ENCODE measurements at regions not wholly inside any gene's neighbourhood (a gene's known extent, or its start where the extent isn't known, plus 50 kb on each side); places are given as distances from the start of the nearest gene placed in this dataset.

DNA sequence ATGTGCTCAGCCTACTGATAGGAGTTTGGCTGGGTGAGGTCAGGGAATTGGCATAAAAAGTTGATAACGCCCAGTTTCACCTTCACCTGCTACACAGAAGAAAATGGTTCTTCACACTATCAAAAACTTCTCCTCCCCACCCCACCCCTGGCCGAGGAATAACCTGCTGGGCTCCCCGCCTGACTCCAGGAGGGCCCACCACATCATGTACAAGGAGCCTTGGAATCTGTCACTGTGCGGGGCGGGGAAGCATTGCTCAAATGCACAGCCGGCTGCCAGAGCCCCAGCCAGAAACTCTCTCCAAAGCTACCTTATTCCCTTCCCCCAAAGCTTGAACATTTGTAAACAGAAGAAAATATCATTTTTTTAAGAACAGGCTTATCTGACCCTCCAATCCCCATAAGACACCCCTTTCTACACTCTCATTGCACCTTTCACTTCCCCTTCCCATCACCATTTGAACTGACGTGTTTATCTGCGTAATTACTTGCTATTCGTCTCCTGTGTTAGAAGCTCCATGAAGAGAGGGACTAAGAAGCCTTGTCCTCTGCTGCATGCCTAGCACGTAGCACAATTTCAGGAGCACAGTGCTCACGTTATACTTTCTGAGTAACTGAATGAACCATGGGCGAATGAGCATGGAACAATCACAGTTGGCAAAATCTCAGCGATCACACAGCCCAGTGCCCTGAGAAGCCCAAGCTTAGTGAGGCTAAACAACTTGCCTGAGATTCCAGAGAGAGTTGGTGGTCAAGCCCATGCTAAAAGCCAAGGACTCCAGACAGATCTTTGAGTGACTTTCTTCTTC lies 82.9 kb downstream of the HES1 start:
- no peak for DNase-seq

DNA sequence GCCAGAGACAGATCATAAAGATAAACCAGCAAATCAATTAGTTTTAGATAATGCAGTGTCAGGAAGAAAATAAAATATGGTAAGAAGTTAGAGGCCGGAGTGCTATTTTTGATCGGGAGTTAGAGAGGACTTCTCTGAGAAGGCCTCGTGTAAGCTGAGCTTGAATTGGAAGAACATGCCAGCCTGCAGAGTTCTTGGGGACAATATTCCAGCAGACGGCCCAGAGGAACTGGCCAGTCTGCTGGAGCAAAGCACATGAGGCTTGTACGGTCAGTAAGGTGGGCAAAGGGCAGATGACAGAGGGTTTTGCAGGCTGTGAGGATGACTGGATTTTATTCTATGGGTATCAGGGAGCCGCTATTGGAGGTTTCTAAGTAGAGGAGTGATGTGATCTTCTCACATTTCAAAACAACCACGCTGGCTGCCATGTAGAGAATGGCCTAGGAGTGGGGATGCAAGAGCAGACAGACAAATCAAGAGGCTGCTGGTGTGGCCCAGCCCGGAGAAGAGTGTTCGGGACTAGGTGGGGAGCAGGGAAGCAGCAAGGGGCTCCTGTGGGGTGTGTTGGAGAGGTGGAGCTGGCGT lies 84.0 kb downstream of the HES1 start:
- DNase-seq: no peak

DNA sequence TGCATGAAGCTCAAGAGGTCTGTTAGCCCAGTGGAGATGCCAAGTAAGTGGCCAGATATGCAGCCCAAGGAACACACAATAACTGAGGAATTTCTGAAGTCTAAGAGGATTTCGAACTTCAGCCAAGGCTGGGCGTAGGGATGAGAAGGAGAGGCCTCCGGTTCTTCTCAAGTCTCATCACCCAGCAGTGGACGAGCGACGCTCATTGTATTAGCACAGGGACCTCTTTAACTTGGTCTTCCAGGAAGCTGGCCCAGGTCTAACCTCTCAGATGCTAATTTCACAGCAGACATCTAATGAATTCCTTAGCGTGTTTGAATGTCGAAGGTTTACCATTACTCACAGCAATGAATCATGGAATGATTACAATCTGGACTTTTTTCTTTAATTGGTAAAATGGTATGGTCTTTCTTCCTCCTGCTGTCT lies 85.0 kb downstream of the HES1 start:
- no peak for DNase-seq

DNA sequence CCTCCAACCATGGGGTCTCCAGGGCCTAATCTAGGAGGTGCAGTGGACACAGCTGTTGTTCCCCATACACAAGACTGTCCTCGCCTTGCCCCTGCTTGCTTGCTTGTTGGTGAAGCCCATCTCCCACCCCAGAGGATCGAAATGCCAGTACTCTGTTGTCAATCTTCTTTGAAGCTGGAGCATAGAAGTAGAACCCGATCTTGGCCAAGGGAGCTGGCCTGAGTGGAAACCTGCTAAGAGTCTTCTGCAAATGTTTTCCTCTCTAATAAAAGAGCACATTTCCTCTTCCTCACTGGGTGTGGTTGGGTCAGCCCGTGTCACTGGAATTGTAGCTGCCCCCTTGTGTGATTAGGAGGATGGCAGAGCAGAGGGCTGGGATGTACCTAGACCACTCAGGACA lies 85.4 kb downstream of the HES1 start:
- no peak for DNase-seq

DNA sequence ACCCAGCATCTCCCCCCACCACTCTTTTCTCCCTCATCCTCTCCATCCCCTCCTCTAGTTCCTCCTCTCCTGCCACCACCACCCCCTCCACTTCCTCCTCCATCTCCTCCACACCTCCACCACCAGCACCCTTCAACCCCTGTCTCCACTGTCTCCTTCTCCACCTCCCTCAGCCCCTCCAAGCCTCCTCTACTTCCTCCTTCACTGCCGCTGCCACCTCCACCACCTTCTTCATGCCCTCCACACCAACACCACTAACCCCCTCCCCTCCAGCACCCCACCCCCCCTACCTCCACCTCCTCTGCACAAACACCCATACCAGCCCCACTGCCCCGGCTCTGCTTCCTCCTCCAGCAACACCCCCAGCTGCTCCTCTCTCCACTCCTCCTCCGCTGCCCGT lies 88.0 kb downstream of the HES1 start:
- DNase-seq: no peak

DNA sequence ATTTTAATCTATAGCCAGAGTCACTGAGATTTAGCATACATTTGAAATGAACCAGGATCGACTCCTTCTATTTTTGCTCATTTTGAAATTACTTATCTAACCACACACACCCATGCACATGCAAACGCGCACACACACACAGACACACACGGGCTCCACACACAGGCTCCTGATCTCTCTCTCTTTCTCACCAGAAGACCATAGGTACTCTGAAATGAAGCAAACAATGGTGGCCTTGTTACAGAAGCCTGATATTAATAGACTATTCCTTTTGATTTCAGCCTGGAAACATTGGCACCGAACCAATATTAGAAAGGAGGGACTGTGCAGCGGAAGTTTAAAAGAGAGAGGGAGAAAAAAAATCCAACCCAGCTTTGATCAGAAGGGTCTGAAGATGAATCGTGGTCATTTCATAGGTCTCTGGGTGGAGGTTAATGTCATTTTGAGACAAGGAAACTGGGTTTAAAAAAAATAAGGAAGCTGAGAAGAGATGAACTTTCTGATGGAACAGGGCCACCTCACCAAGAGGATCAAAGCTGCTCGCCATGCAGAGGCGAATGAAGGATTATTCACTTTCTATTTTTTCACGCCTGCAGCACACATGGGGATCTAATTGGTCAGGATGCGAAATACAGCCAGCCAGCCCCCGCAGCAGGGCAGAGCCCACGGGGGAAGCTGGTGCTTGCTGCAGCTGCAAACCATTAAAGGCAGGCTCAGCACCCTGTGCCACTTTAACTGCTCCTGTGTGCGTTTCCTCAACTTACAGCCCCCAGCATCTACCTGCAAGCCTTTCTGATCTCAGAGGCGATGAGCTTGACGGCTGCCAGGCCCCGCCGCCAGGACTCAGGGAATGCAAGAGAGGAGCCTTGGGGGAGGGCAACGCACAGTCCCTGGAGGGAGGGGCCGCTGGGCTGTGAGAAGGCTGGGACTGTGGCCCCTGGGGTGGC lies 88.8 kb downstream of the HES1 start:
- DNase-seq: no peak

DNA sequence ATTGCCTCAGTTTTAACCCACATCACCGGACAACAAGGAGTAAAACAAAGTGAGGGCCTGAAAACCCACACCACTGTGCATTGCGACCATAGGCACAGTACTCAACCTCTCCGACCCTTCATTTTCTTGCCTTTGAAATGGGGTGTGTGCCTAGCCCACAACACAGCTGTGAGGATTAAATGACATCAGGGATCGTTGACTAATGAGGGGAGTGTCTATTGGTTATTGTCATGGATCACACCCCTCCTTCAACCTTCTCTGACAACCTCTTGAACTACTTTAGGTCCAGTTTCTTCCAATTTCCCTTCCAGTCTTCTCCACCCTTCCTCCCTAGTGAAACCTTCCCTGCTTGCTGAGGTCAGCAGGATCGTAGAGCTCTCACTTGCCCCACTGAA lies 89.5 kb downstream of the HES1 start:
- DNase-seq: no peak

DNA sequence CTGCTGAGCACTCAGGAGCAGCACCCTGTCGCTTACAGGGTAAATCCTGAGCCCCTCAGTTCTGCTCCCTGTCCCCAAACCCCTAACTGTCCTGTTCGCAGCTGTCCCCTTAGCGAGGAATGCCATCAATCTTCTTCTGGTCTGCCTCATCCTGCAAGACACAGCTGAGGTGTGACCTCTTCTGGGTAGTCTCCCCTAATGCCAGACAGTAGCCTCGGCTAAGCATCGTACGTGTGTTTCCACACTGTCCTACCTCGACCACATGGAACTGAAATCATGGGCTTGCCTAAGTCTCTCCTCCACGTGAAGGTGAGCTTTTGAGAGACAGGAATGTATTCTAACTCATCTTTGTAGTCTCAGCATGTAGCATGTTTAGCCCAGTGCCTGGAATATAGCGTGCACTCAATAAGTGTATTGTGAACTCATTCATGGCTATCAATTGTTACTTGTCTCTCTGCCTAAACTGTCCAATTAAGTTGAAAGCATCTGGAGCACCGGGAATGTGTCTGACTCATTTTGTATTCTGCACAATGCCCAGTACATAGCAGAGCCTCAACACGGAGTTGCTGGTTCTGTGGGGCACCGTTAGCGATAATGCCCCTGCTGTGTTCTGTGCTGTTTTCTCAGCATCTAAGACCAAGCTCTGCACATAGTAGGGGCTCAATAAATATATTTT lies 90.2 kb downstream of the HES1 start:
- no peak for DNase-seq

DNA sequence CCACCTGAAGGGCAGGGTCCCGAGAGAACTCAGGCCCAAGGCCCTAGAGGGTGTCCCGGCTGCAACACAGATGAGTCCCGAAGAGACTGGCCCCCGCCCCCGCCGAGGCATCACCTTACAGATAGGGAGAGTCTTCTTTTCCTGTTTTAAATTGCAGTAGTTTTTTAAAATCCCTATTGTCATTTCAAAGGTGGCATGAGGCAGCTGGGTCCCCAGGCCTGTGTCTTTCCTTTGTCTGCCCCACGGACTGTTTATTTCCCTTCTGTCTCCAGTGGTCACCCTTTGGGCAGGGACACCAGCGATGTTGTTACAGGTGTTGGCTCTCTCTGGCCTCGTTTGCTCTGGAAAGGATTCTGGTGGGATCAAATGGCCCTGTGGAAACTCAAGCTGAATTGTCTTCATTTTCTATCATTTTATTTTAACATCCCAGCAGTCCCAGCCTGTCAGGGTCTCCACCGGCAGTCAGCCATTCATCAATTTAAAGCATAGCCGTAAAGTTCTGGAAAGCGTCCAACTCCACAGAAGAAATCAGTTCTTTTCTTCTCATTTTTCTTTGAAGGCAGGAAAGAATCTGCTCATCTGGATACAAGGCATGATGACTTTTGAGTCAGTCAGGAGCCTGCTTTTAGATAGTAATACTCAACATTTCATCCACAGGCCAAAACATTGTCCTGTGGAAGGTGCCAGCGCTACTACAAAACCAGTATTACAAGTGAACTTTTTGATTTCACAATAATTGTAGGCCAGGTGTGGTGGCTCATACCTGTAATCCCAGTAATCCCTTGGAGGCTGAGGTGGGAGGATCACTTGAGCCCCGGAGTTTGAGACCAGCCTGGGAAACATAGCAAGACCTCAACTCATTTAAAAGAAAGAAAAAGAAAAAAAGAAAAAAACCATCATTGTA lies 96.2 kb downstream of the HES1 start:
- no peak for DNase-seq

DNA sequence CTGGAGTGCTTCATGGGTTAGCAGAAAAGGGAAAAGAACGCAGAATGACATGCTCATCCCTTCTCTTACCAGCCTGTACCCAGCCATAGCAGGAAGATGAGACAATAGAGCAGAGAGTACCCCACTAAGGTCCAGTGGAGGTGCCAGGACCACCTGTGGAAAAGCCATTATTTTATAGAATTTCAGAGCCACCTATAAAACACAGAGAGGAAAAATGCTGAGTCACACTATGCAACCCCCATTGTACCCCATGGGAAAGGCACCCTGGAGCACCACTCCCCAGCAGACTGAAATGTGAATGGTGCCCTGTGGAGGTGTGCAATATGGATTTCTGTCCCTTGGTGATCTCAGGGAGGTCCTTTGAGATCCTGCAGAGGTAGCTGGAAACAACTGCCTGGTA lies 97.2 kb downstream of the HES1 start:
- DNase-seq: no peak

DNA sequence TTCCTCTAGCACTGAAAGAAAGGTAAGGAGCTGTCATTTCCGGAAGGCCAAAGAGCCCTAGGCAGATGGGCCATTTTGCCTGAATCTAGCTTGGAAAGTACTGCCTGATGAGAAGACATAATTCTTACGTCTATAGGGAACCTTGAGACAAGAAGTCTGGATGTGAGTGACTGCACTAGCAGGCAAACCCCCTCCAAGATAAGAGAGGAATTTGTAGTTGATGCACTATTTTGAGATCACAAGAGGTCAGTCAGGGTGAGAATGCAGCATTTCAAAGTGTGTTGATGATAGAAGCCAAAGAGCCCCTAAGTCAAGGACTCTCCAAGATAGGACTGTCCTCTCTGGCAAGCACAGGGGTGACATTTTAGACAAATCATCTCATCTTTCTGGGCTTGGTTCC lies 99.2 kb downstream of the HES1 start:
- DNase-seq: no peak

DNA sequence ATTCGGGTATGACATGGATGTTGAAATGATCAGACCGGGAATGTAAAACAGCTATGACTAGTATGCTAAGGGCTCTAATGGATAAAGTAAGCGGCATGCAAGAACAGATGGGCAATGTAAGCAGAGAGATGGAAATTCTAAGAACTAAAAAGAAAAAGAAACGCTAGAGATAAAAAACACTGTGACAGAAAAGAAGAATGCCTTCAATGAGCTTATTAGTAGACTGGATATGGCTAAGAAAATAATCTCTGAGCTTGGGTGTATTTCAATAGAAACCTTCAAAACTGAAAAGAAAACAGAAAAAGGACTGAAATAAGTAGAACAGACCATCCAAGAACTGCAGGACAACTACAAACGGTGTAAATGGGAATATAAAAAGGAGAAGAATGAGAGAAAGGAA lies 101.2 kb downstream of the HES1 start:
- DNase-seq: no peak

DNA sequence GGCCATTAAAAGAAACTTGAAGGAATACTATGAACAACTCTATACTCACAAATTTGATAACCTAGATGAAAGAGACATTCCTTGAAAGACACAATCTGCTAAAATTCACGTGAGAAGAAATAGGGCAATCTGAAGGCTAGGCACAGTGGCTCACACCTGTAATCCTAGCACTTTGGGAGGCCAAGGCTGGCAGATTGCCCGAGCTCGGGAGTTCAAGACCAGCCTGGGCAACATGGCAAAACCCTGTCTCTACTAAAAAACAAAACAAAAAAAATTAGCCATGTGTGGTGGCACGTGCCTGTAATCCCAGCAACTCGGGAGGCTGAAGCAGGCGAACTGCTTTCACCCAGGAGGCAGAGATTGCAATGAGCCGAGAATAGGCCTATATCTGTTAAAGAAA lies 104.8 kb downstream of the HES1 start:
- no peak for DNase-seq

DNA sequence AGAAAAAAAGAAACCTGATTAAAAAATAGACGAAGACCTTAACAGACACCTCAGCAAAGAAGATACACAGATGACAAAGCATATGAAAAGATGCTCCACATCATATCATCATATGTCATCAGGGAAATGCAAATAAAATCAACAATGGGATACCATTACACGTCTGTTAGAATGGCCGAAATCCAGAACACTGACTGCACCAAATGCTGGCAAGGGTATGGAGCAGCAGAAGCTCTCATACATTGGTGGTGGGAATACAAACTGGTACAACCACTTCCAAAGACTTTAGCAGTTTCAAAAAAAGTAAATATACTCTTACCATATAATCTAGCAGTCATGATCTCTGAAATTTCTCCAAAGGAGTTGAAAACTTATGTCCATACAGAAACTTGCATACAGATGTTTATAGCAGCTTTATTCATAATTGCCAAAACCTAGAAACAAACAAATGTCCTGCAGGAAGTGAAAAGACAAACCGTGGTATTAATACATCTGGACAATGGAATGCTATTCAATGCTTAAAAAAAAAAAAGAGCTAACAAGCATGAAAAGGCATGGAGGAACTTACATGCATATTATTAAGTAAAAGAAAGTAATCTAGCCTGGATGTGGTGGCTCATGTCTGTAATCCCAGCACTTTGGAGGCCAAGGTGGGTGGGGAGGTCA lies 107.4 kb downstream of the HES1 start:
- DNase-seq: no peak

DNA sequence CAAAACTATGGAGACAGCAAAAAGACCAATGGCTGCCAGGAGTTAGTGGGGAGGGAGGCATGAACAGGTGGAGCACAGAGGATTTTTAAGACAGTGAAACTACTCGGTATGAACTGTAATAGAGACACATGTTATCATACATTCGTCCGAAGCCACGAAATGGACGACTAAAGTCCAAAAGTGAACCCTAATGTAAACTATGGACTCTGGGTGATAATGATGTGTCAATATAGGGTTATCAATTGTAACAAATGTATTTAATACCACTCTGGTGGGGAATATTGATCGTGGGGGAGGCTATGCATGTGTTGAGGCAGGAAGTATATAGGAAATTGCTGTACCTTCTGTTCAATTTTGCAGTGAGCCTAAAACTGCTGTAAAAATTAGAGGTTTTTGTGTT lies 107.0 kb downstream of the CPN2 start:
- DNase-seq: no peak

DNA sequence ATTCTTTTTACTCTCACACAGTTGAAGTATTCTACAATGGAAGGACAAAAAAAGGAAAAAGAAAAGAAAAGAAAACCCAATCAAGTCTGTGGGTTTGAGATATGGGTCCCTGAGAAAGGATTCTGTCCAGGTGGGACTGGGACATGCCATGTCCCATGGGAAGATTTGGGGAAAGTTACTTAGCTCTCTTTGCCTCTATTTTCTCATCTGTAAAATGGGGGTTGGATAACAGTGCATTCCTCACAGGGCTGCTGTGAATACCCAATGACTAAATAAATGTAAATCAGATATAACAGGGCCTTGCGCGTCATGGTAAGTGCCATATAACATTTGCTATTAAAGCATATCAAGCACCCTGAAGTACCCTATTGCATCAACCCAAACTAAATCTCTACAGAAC lies 105.7 kb downstream of the CPN2 start:
- no peak for DNase-seq

DNA sequence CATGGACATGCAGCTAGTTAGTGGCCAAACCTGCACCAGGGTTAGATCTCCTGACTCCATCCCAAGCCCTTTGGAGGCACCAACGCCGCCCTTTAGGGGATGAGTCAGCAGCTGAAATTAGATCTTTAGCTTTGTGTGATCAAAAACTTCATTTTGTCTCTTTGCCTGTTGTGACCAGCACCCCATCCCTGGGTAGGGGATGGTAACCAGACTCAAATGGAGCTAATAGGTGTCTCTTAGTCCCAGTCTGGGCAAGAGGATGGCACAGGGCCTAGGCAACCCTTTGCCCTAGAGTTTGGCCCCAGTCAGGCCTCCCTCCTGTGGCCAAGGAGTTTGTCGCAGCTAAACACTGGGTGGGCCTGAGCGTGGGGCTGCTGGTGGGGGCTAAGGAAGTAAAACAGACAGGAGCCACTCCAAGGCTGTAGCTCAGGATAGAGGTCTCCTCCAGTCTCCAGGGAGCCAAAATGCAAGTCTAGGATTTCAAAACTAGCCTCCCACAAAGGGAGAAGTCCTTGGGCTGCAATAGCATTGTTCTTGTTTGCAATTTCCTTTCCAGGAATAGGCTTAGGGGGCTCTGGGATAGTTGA lies 105.1 kb downstream of the CPN2 start:
- DNase-seq: no peak

DNA sequence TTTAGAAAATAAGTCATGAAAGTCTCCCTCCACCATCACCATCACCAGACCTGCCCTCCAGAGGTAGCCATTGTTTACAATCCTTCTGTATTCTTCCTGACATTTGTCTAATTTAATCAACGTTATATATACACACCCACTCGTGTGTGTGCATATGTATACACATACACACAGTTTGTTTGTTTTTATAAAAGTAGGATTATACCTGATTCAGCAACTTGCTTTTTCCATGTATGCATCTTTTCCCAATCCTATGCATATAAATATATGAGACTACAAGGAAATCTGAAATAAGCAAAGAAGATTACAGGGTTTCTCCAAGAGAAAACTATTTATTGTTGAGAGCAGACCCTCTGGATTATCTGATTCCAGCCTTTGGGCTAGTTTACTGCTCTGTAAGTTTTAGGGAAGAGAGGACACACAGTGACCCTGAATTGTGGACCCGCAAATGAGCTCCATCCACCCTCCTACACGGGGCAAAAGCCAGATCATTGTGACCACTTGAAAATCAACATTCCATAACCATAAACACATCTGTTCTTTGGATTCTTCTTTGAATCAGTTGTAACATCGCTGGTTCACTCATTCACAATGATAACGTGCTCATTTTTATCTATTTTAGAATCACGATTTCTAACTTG lies 104.3 kb downstream of the CPN2 start:
- no peak for DNase-seq

DNA sequence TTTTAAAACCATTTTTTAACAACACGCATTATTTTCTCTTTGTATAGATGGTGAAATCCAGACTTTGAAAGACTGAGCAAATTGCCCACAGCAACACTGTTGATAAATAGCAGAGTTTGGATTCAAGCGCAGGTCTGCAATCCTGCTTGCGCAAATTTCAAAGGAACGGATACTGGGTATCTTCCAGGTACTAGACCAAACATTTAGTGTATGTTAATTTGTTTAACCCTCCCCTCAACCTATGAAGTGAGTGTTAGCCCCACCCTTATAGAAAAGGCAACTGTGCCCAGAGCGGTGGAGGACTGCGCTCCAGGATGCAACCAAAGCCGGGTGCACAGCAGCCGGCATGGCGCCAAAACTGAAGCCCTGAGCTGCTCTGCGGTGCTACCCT lies 103.8 kb downstream of the CPN2 start:
- no peak for DNase-seq

DNA sequence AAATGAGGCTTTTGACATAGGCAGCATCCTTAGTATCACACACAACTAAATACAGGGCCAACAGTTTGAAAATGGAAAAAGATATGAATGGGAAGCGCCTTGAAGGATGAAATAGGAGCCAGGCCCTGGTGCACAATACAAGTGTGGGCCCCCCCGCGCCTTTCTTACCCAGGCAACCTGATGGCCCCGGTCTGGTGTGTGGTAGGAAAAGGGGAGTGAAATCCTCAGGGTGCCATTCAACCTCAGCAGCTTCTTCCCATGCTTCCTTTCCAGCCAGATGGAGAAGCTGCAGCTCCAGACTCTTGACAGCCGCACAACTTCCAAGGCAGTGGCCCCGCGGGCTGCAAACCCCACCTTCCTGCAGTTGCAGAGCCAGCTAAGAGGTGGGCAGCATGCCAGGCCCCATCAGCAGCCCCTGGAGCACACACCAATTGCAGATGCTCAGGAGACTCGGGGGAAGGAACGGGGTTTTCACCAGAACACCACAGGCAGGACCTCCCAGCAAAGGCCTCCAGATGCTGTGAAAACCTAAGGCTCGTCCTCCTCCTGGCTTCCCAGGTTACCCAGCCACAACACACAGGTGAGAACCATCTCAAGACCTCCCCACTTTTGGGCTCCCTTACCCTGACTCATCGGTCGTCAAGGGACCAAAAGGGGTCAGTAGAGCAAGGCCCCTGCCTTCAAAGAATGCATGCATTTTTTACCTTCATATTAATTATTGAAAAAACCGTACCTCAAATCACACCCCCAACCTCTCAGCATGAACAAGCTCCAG lies 101.6 kb downstream of the CPN2 start:
- DNase-seq: no peak

All from CD4-positive, alpha-beta T cell treated with Interferon alpha-2 for 1 hour (primary cell).